ENCODE measurements at regions not wholly inside any gene's neighbourhood (a gene's known extent, or its start where the extent isn't known, plus 50 kb on each side); places are given as distances from the start of the nearest gene placed in this dataset.

DNA sequence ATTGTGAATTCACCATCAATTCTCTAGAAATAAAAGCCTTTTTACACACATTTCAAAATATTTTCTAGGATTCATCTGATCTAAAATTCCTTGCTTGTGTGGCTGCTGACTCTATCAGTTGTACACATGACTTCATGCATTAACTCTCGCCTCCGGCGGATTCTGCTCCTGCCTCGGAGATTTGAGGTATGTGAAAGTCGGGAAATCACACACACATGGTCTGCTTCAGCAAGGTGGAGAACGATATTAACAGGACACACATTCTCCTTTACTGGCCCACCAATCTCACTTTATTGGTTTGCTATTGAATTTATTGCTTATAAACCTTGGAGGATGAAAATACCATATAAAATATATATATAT, 855.7 kb downstream of the SLITRK5 start:
- no peak for DNase-seq (ENCODE audit: low read depth)
- no peak overlapping the region for H3K4me3 ChIP-seq (ENCODE audit: low read depth, low read length)
- TF ChIP-seq, protein P1, sequence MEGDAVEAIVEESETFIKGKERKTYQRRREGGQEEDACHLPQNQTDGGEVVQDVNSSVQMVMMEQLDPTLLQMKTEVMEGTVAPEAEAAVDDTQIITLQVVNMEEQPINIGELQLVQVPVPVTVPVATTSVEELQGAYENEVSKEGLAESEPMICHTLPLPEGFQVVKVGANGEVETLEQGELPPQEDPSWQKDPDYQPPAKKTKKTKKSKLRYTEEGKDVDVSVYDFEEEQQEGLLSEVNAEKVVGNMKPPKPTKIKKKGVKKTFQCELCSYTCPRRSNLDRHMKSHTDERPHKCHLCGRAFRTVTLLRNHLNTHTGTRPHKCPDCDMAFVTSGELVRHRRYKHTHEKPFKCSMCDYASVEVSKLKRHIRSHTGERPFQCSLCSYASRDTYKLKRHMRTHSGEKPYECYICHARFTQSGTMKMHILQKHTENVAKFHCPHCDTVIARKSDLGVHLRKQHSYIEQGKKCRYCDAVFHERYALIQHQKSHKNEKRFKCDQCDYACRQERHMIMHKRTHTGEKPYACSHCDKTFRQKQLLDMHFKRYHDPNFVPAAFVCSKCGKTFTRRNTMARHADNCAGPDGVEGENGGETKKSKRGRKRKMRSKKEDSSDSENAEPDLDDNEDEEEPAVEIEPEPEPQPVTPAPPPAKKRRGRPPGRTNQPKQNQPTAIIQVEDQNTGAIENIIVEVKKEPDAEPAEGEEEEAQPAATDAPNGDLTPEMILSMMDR (conservative IDR thresholded peaks at IDR 0.05; ENCODE audit: low read depth, low read length), result no peak

DNA sequence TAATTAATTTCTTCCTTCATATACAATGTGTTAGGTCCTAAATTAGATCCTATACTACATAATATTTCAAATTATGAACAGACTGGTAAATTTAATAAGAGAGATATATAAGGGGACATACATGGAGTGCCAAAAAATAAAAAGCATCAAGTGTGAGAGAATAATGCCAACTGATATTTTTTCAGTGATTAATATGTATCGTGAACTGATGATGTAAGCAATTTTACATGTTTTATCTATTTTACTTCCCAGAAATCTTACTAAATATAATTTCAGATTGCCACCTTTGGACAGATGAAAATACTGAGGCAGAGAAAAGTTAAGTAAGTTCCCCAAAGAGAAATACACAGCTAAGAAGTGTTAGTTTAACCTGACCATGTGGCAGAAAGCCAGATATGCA, 870.8 kb downstream of the SLITRK5 start:
- TF ChIP-seq, protein P1 (conservative IDR thresholded peaks at IDR 0.05; ENCODE audit: low read depth, low read length), result no peak
- no peak for DNase-seq (ENCODE audit: low read depth)
- H3K4me3 ChIP-seq (ENCODE audit: low read depth, low read length), result no peak overlapping the region

DNA sequence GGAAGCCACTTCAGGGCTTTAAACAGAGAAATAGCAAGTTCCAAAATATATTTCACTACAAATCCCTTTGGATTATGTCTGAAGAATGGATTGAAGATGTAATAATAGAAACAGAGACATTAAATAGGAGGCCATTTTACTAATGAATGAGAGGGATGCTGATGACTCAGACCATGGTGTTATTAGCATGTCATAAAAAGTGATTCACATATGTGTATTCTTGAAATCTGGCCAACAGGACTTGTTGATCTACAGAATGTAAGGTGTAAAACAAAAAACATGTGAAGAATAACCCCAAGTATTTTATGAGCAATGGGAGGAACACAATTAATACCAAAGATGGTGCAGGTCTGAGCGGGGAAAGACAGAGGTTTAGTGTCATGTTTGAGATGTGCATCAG, 873.7 kb downstream of the SLITRK5 start:
- DNase-seq (ENCODE audit: low read depth), result no peak
- H3K4me3 ChIP-seq (ENCODE audit: low read depth, low read length), result no peak overlapping the region
- TF ChIP-seq, protein P1 (conservative IDR thresholded peaks at IDR 0.05; ENCODE audit: low read depth, low read length), result no peak

DNA sequence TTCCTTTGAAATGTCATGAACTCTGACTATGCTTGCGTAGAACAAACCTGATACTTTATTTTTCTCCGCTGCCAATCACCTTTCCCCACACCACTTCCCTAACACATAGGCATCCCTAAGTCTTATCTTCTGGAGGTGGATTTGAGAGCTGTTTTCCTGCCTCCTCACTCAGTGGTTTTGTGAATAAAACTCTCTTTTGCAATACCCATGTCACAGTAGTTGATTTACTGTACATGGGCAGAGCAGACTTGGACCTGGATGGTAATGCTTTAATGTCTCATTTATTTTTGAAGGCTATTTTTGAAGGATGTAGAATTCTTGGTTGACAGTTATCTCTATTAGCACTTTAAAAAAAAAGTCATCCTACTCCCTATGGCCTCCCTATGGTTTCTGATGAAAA, 881.8 kb downstream of the SLITRK5 start:
- no peak for DNase-seq (ENCODE audit: low read depth)
- TF ChIP-seq, protein P1 (conservative IDR thresholded peaks at IDR 0.05; ENCODE audit: low read depth, low read length), result no peak
- no peak overlapping the region for H3K4me3 ChIP-seq (ENCODE audit: low read depth, low read length)

DNA sequence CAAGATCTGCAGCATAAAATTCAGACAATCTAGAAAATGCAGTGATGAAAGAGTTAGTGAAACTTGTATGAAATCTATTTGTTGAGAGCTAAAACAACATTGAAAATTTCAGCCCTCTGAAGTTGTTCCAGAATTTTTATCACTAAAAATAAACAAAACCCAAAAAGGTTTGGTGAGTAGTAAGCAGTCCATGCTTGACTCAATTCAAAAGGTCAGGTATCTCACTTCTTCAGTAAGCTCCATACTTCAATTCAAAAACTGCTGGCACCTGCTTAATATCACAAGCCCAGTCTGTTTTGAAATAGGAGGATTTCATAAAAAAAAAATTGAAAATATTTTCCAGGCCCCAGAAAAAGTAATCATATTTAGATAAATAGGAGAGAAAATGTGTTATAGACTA, 894.4 kb downstream of the SLITRK5 start:
- TF ChIP-seq, protein P1 (conservative IDR thresholded peaks at IDR 0.05; ENCODE audit: low read depth, low read length), result no peak
- DNase-seq (ENCODE audit: low read depth), result no peak
- H3K4me3 ChIP-seq (ENCODE audit: low read depth, low read length), result no peak overlapping the region

DNA sequence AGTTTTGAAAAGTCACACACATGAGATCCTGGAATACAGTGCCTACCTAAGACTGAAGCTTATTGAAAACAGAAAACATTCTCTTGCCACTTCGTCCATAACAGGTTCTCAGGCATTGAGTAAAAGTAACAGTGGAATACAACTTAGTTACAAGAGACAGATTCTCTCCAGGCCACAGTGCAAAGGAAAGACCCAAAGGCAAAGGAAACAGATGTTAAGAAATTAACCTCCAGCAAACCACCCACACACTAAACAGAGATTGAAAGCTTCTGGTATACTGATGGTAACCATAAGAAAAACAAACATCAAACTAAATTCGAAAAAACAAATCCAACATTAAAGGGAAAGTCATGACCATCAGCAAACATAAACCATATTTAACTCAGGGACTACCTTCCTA, 914.7 kb downstream of the SLITRK5 start:
- no peak overlapping the region for H3K4me3 ChIP-seq (ENCODE audit: low read depth, low read length)
- no peak for DNase-seq (ENCODE audit: low read depth)
- TF ChIP-seq, protein P1 (conservative IDR thresholded peaks at IDR 0.05; ENCODE audit: low read depth, low read length), result no peak

DNA sequence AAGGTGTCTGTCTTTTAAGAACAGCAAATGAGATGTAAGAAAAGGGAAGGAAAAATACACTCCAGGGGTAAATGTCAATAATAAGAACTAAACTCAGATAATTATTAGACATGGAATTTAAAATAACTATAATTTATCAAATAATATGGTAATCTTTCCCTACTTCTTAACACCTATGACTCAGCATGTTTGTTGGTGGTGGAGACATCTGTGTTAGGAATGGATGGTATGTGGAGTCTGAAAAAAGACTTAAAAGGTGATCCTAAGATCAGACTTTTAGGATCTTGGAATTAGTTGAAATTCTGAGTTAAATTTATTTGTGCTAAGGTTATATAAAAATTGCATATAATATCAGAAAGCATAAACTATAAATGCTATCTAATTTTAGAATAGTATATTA, 915.1 kb downstream of the SLITRK5 start:
- TF ChIP-seq, protein P1 (conservative IDR thresholded peaks at IDR 0.05; ENCODE audit: low read depth, low read length), result no peak
- DNase-seq (ENCODE audit: low read depth), result no peak
- no peak overlapping the region for H3K4me3 ChIP-seq (ENCODE audit: low read depth, low read length)

Measured in epithelial cell of proximal tubule (primary cell).